ENCODE measurements at regions not wholly inside any gene's neighbourhood (a gene's known extent, or its start where the extent isn't known, plus 50 kb on each side); places are given as distances from the start of the nearest gene placed in this dataset.
A peak's percentile ranks its signal among the peaks of the same experiment; 100 is the strongest.
"Not testable (repeated sequence)": the region's sequence is repeated elsewhere in the genome, so short reads cannot be mapped to it uniquely, and the experiment has no call there.

DNA sequence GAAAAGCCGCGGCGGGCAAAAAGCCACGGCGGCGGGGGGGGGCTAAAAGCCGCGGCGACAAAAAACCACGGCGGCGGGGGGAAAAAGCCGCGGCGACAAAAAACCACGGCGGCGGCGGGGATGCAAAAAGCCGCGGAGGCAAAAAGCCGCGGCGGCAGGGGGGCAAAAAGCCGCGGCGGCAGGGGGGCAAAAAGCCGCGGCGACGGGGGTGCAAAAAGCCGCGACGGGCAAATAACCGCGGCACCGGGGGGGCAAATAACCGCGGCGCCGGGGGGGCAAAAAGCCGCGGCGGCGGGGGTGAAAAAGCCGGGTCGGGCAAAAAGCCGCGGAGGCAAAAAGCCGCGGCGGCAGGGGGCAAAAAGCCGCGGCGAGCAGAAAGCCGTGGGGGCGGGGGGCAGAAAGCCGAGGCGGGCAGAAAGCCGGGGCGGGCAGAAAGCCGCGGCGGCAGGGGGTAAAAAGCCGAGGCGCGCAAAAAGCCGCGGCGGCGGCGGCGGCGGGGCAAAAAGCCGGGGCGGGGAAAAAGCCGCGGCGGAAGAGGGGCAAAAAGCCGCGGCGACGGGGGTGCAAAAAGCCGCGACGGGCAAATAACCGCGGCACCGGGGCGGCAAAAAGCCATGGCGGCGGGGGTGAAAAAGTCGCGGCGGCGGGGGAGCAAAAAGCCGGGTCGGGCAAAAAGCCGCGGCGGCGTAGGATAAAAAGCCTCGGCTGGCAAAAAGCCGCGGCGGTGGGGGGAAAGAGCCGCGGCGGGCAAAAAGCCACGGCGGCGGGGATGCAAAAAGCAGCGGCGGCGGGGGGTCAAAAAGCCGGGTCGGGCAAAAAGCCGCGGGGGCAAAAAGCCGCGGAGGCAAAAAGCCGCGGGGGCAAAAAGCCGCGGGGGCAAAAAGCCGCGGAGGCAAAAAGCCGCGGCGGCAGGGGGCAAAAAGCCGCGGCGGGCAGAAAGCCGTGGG is 1632.4 kb downstream of the RPIA start:
- not testable (repeated sequence) for H3K27ac Mint-ChIP-seq (ENCODE audit: unreplicated experiment)

DNA sequence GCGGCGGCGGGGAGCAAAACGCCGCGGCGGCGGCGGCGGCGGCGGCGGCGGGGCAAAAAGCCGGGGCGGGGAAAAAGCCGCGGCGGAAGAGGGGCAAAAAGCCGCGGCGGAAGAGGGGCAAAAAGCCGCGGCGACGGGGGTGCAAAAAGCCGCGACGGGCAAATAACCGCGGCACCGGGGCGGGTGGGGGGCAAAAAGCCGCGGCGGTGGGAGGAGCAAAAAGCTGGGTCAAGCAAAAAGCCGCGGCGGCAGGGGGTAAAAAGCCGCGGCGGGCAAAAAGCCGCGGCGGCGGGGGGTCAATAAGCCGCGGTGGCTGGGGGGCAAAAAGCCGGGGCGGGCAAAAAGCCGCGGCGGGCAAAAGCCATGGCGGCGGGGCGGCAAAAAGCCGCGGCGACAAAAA is 1633.2 kb downstream of the RPIA start:
- not testable (repeated sequence) for H3K27me3 ChIP-seq (ENCODE audit: insufficient read depth, low read length); H3K27me3 Mint-ChIP-seq (ENCODE audit: low read depth, unreplicated experiment); H3K27ac Mint-ChIP-seq (ENCODE audit: unreplicated experiment); H3K79me2 ChIP-seq (ENCODE audit: insufficient read depth, low read length); H3K36me3 ChIP-seq (ENCODE audit: insufficient read depth, low read length); DNase-seq (ENCODE audit: low read depth); H2AFZ ChIP-seq (ENCODE audit: low read depth, low read length); H3K4me1 ChIP-seq (ENCODE audit: insufficient read depth, low read length); H3K4me3 ChIP-seq (ENCODE audit: insufficient read depth, low read depth, low read length); H3K9me3 Mint-ChIP-seq (ENCODE audit: unreplicated experiment); H3K9me3 ChIP-seq (ENCODE audit: insufficient read depth, low read depth, low read length); H3K9ac ChIP-seq (ENCODE audit: low read length); H3K27ac ChIP-seq (ENCODE audit: low read depth, low read length); H3K36me3 Mint-ChIP-seq (ENCODE audit: low read depth, unreplicated experiment); FAIRE-seq; H3K4me1 Mint-ChIP-seq (ENCODE audit: low read depth, unreplicated experiment); H4K20me1 ChIP-seq (ENCODE audit: insufficient read depth, low read length); H3K4me3 Mint-ChIP-seq (ENCODE audit: unreplicated experiment); H3K4me2 ChIP-seq (ENCODE audit: low read length)

More for the DNA sequence above, 1632.4 kb downstream of the RPIA start:
- H3K4me1 Mint-ChIP-seq (ENCODE audit: low read depth, unreplicated experiment); H3K4me1 ChIP-seq (ENCODE audit: insufficient read depth, low read length); DNase-seq (ENCODE audit: low read depth); H2AFZ ChIP-seq (ENCODE audit: low read depth, low read length); H3K9ac ChIP-seq (ENCODE audit: low read length); H3K4me3 ChIP-seq (ENCODE audit: insufficient read depth, low read depth, low read length); H3K36me3 ChIP-seq (ENCODE audit: insufficient read depth, low read length); H3K4me3 Mint-ChIP-seq (ENCODE audit: unreplicated experiment); H3K36me3 Mint-ChIP-seq (ENCODE audit: low read depth, unreplicated experiment); H3K9me3 Mint-ChIP-seq (ENCODE audit: unreplicated experiment); H3K27me3 Mint-ChIP-seq (ENCODE audit: low read depth, unreplicated experiment); H3K27me3 ChIP-seq (ENCODE audit: insufficient read depth, low read length); H4K20me1 ChIP-seq (ENCODE audit: insufficient read depth, low read length); FAIRE-seq; H3K79me2 ChIP-seq (ENCODE audit: insufficient read depth, low read length); H3K9me3 ChIP-seq (ENCODE audit: insufficient read depth, low read depth, low read length); H3K27ac ChIP-seq (ENCODE audit: low read depth, low read length): not testable (repeated sequence)
- TF ChIP-seq EZH2 (IDR thresholded peaks at IDR 0.05; ENCODE audit: insufficient read depth, low read length), result peak; percentile 95
- H3K4me2 ChIP-seq (ENCODE audit: low read length), result peak overlapping the region; percentile 33

DNA sequence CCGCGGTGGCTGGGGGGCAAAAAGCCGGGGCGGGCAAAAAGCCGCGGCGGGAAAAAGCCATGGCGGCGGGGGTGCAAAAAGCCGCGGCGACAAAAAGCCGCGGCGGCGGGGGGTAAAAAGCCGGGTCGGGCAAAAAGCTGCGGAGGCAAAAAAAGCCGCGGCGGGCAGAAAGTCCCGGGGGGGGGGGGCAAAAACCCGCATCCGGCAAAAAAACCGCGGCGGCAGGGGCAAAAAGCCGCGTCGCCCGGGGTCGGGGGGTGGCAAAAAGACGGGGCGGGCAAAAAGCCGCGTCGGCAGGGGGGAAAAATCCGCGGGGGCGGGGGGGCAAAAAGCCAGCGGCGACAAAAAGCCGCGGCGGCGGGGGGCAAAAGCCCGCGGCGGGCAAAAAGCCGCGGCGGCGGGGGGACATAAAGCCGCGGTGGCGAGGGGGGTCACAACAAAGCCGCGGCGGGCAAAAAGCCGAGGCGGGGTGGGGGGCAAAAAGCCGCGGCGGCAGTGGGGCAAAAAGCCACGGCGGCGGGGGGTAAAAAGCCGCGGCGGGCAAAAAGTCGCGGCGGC is 1634.4 kb downstream of the RPIA start:
- not testable (repeated sequence) for H3K4me1 Mint-ChIP-seq (ENCODE audit: low read depth, unreplicated experiment); H3K27ac Mint-ChIP-seq (ENCODE audit: unreplicated experiment)

DNA sequence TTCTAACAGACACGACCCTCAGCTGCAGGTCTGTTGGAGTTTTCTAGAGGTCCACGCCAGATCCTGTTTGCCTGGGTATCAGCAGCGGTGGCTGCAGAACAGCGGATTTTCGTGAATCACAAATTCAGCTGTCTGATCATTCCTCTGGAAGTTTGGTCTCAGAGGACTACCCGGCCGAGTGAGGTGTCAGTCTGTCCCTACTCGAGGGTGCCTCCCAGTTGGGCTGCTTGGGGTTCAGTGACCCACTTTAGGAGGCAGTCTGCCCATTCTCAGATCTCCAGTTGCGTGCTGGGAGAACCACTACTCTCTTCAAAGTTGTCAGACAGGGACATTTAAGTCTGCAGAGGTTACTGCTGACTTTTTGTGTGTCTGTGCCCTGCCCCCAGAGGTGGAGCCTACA is 1664.1 kb downstream of the RPIA start:
- not testable (repeated sequence) for H3K27ac Mint-ChIP-seq (ENCODE audit: unreplicated experiment); H3K4me3 Mint-ChIP-seq (ENCODE audit: unreplicated experiment); H3K27me3 Mint-ChIP-seq (ENCODE audit: low read depth, unreplicated experiment); H3K4me2 ChIP-seq (ENCODE audit: low read length); DNase-seq (ENCODE audit: low read depth); H3K4me1 Mint-ChIP-seq (ENCODE audit: low read depth, unreplicated experiment); FAIRE-seq; H3K9ac ChIP-seq (ENCODE audit: low read length); H3K9me3 Mint-ChIP-seq (ENCODE audit: unreplicated experiment); H4K20me1 ChIP-seq (ENCODE audit: insufficient read depth, low read length); H3K79me2 ChIP-seq (ENCODE audit: insufficient read depth, low read length); H3K4me1 ChIP-seq (ENCODE audit: insufficient read depth, low read length); H3K4me3 ChIP-seq (ENCODE audit: insufficient read depth, low read depth, low read length); H3K27ac ChIP-seq (ENCODE audit: low read depth, low read length); H3K36me3 Mint-ChIP-seq (ENCODE audit: low read depth, unreplicated experiment); H3K9me3 ChIP-seq (ENCODE audit: insufficient read depth, low read depth, low read length); H3K36me3 ChIP-seq (ENCODE audit: insufficient read depth, low read length); H3K27me3 ChIP-seq (ENCODE audit: insufficient read depth, low read length); H2AFZ ChIP-seq (ENCODE audit: low read depth, low read length)

More for the DNA sequence above, 1634.4 kb downstream of the RPIA start:
- not testable (repeated sequence) for DNase-seq (ENCODE audit: low read depth); H3K27me3 Mint-ChIP-seq (ENCODE audit: low read depth, unreplicated experiment); H3K4me2 ChIP-seq (ENCODE audit: low read length); H3K4me1 ChIP-seq (ENCODE audit: insufficient read depth, low read length); H3K79me2 ChIP-seq (ENCODE audit: insufficient read depth, low read length); FAIRE-seq; H2AFZ ChIP-seq (ENCODE audit: low read depth, low read length); H4K20me1 ChIP-seq (ENCODE audit: insufficient read depth, low read length); H3K4me3 Mint-ChIP-seq (ENCODE audit: unreplicated experiment); H3K27ac ChIP-seq (ENCODE audit: low read depth, low read length); H3K4me3 ChIP-seq (ENCODE audit: insufficient read depth, low read depth, low read length); H3K9ac ChIP-seq (ENCODE audit: low read length); H3K9me3 ChIP-seq (ENCODE audit: insufficient read depth, low read depth, low read length); H3K27me3 ChIP-seq (ENCODE audit: insufficient read depth, low read length); H3K36me3 ChIP-seq (ENCODE audit: insufficient read depth, low read length); H3K9me3 Mint-ChIP-seq (ENCODE audit: unreplicated experiment); H3K36me3 Mint-ChIP-seq (ENCODE audit: low read depth, unreplicated experiment)
- peak; percentile 56 for TF ChIP-seq EZH2 (IDR thresholded peaks at IDR 0.05; ENCODE audit: insufficient read depth, low read length)

DNA sequence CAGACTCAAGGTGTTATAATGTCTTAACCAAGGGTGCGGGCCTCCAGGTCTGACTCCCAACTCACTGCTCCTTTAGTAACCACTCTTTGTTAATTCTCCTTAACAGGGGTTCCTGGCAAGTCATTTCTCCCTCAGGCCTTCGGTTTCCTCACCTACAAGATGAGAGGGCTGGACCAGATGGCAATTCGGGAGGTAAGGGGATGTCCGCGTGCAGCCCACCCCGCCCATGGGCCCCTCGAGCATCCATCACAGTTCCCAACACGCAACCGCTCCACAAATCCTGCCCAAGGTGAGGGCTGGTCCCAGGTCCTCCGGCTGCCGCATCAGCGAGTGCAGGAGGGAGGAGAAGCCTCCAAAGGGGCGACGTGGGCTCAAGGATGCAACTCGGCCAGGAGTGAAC is 1667.9 kb downstream of the RPIA start:
- not testable (repeated sequence) for H3K9me3 ChIP-seq (ENCODE audit: insufficient read depth, low read depth, low read length); H3K27ac ChIP-seq (ENCODE audit: low read depth, low read length); H2AFZ ChIP-seq (ENCODE audit: low read depth, low read length); H3K36me3 Mint-ChIP-seq (ENCODE audit: low read depth, unreplicated experiment); H3K4me3 ChIP-seq (ENCODE audit: insufficient read depth, low read depth, low read length); H3K27me3 ChIP-seq (ENCODE audit: insufficient read depth, low read length); H3K79me2 ChIP-seq (ENCODE audit: insufficient read depth, low read length); H3K9me3 Mint-ChIP-seq (ENCODE audit: unreplicated experiment); H3K4me1 Mint-ChIP-seq (ENCODE audit: low read depth, unreplicated experiment); H3K27ac Mint-ChIP-seq (ENCODE audit: unreplicated experiment); H3K27me3 Mint-ChIP-seq (ENCODE audit: low read depth, unreplicated experiment); H3K9ac ChIP-seq (ENCODE audit: low read length); FAIRE-seq; H3K4me2 ChIP-seq (ENCODE audit: low read length); H3K36me3 ChIP-seq (ENCODE audit: insufficient read depth, low read length); H4K20me1 ChIP-seq (ENCODE audit: insufficient read depth, low read length); H3K4me3 Mint-ChIP-seq (ENCODE audit: unreplicated experiment); H3K4me1 ChIP-seq (ENCODE audit: insufficient read depth, low read length); DNase-seq (ENCODE audit: low read depth)
